ENCODE measurements at regions not wholly inside any gene's neighbourhood (a gene's known extent, or its start where the extent isn't known, plus 50 kb on each side); places are given as distances from the start of the nearest gene placed in this dataset.

DNA sequence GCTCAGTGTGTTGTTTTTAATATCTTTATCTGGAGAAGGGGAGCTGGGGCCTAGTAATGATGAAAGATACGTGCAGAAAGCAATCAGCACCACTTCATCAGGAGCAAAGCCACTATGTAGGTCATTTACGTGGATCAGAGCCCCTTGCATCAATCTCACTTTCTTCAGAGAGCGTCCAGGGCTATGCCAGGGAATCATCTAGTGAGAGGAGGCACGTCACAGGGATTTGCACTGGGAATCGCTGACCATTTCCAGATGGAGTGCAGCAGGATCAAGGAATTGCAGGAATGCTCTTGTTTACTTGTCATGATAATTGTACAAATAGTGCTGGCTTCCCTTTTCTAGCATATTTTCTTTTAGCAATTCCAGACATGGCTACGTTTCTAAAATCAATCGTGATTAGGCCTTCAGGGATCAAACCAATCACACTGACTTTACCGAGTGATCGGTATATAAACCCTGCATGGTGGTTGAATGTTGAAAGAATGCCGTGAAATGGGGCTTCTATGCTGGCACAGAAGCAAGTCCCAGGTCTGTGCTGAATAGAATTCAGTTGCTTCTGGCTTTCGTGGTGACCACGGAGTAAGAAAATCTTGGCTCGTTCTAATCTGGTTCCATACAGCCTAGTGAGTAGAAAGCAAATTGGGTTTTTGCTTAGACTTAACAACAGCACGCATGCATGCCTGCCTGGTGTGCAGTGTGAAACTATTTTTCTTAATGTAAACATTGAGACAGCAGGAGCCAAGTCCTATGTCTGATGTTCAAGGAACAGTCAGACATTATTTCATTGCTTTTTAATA lies 122.8 kb downstream of the TMEM200C start:
- TF ChIP-seq EP300 (IDR thresholded peaks at IDR 0.05), result no peak
- TF ChIP-seq, protein P1, sequence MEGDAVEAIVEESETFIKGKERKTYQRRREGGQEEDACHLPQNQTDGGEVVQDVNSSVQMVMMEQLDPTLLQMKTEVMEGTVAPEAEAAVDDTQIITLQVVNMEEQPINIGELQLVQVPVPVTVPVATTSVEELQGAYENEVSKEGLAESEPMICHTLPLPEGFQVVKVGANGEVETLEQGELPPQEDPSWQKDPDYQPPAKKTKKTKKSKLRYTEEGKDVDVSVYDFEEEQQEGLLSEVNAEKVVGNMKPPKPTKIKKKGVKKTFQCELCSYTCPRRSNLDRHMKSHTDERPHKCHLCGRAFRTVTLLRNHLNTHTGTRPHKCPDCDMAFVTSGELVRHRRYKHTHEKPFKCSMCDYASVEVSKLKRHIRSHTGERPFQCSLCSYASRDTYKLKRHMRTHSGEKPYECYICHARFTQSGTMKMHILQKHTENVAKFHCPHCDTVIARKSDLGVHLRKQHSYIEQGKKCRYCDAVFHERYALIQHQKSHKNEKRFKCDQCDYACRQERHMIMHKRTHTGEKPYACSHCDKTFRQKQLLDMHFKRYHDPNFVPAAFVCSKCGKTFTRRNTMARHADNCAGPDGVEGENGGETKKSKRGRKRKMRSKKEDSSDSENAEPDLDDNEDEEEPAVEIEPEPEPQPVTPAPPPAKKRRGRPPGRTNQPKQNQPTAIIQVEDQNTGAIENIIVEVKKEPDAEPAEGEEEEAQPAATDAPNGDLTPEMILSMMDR (IDR thresholded peaks at IDR 0.05), result no peak
- no peak for TF ChIP-seq POLR2AphosphoS5 (IDR thresholded peaks at IDR 0.05)
- no peak for TF ChIP-seq POLR2A (IDR thresholded peaks at IDR 0.05)
